B cell (primary cell): ENCODE measurements at regions not wholly inside any gene's neighbourhood (a gene's known extent, or its start where the extent isn't known, plus 50 kb on each side); places are given as distances from the start of the nearest gene placed in this dataset.

Source experiments
- ATAC-seq: fragments of 200-7000 bp; cut with Tn5 transposase; one replicate; pipeline ENCODE4 v1.10.0; 2021; ENCODE audit warnings: low read depth, mild to moderate bottlenecking, moderate number of reproducible peaks, moderate library complexity
- CTCF ChIA-PET: fragments of 350-600 bp; sonication (Branson Sonifier 250); formaldehyde crosslinking; loops from one replicate; lab custom pipeline; 2021; ENCODE audit warnings: antibody characterized with exemption, inconsistent platforms; lab: Charles Lee
- POLR2A ChIA-PET: fragments of 350-600 bp; sonication (Branson Sonifier 250); formaldehyde crosslinking; loops from one replicate; lab custom pipeline; 2021; ENCODE audit warnings: antibody characterized with exemption; lab: Charles Lee
- DNase-seq: peaks from one replicate; pipeline ENCODE4 v3.0.0; 2013
- H2AFZ ChIP-seq: 2 replicates; pipeline ENCODE4 v1.6.1; 2012; ENCODE audit warnings: mild to moderate bottlenecking, low read depth, low read length; ENCODE audit not compliant: insufficient read depth, poor library complexity, severe bottlenecking
- H3K27ac ChIP-seq, 2 donors: 1 replicate in 1 of 2; 2 replicates in 1 of 2; pipeline ENCODE4 v1.5.1; 2012 to 2013; ENCODE audit warnings: low read length in 2 of 2, mild to moderate bottlenecking in 2 of 2, moderate library complexity in 1 of 2
- H3K27me3 ChIP-seq, 4 experiments: fragments of 200-600 bp in 1 of 4; sonication (generic) in 1 of 4; replicated peaks in 1 of 4; 1 replicate in 2 of 4; 2 replicates in 2 of 4; pipeline versions ENCODE4 v1.6.1 to v1.7.0; 2013 to 2016; ENCODE audit warnings: low read length in 3 of 4, mild to moderate bottlenecking in 2 of 4, mixed read lengths in 1 of 4, moderate library complexity in 1 of 4; ENCODE audit not compliant: insufficient read depth in 4 of 4, control insufficient read depth in 3 of 4; ENCODE audit errors: control extremely low read depth in 1 of 4
- H3K36me3 ChIP-seq, 2 experiments: replicated peaks in 1 of 2; 1 replicate in 1 of 2; 2 replicates in 1 of 2; pipeline versions ENCODE4 v1.6.1 to v1.7.1; 2013; ENCODE audit warnings: low read length in 1 of 2; ENCODE audit not compliant: insufficient read depth in 2 of 2, control insufficient read depth in 1 of 2; ENCODE audit errors: control extremely low read depth in 1 of 2, extremely low read depth in 1 of 2
- H3K4me1 ChIP-seq, 2 donors: fragments of 200-600 bp in 1 of 2; sonication (generic) in 1 of 2; 1 replicate in 1 of 2; 2 replicates in 1 of 2; pipeline versions ENCODE4 v1.5.1 to v1.6.1; 2013 to 2017; ENCODE audit warnings: low read length in 2 of 2; ENCODE audit not compliant: control insufficient read depth in 2 of 2, insufficient read depth in 2 of 2
- H3K4me2 ChIP-seq: replicated peaks from 2 replicates; pipeline ENCODE3; 2012; ENCODE audit warnings: mild to moderate bottlenecking, low read depth, low read length; ENCODE audit not compliant: poor library complexity, severe bottlenecking
- H3K4me3 ChIP-seq, 5 experiments: fragments of 200-600 bp in 1 of 5; sonication (generic) in 1 of 5; 1 replicate in 3 of 5; 2 replicates in 2 of 5; pipeline versions ENCODE4 v1.5.1 to v1.7.0; 2011 to 2016; ENCODE audit warnings: low read length in 4 of 5, mild to moderate bottlenecking in 4 of 5, low read depth in 2 of 5, control low read depth in 1 of 5, moderate library complexity in 1 of 5; ENCODE audit not compliant: insufficient read depth in 1 of 5; ENCODE audit errors: control extremely low read depth in 1 of 5, extremely low read depth in 1 of 5
- H3K79me2 ChIP-seq: fragments of 200-600 bp; sonication (generic); one replicate; pipeline ENCODE4 v1.6.0; 2016; ENCODE audit warnings: low read length; ENCODE audit not compliant: control insufficient read depth, insufficient read depth
- H3K9ac ChIP-seq: fragments of 200-600 bp; sonication (generic); 2 replicates; pipeline ENCODE4 v1.6.1; 2017; ENCODE audit warnings: mild to moderate bottlenecking, low read length, moderate library complexity
- H3K9me3 ChIP-seq, 3 donors: one replicate each; pipeline versions ENCODE4 v1.6.1 to v1.7.1; 2013; ENCODE audit warnings: low read length in 2 of 3; ENCODE audit not compliant: control insufficient read depth in 2 of 3, insufficient read depth in 1 of 3; ENCODE audit errors: control extremely low read depth in 1 of 3
- H4K20me1 ChIP-seq: 2 replicates; pipeline ENCODE4 v1.6.0; 2012; ENCODE audit warnings: mild to moderate bottlenecking, low read length; ENCODE audit not compliant: insufficient read depth, control insufficient read depth, poor library complexity, severe bottlenecking
- H3K27ac Mint-ChIP-seq: one replicate; pipeline ENCODE4 v1.8.0; 2021; ENCODE audit warnings: mixed read lengths
- H3K27me3 Mint-ChIP-seq: one replicate; pipeline ENCODE4 v1.8.0; 2021; ENCODE audit warnings: mixed read lengths
- H3K4me1 Mint-ChIP-seq: one replicate; pipeline ENCODE4 v1.8.0; 2021; ENCODE audit warnings: mixed read lengths
- H3K4me3 Mint-ChIP-seq: one replicate; pipeline ENCODE4 v1.8.0; 2021; ENCODE audit warnings: mixed read lengths
- H3K9me3 Mint-ChIP-seq: one replicate; pipeline ENCODE4 v1.8.0; 2022; ENCODE audit warnings: mixed read lengths; ENCODE audit not compliant: insufficient read depth
- CTCF ChIP-seq: fragments of 200-600 bp; IDR thresholded peaks from one replicate; pipeline ENCODE4 v1.8.0; 2022; ENCODE audit warnings: antibody characterized with exemption, mild to moderate bottlenecking
- EZH2 ChIP-seq: IDR thresholded peaks from 2 replicates; pipeline ENCODE4 v1.6.1; 2012; ENCODE audit warnings: borderline replicate concordance, low read depth, mild to moderate bottlenecking, moderate library complexity, low read length; ENCODE audit not compliant: insufficient read depth, poor library complexity, severe bottlenecking
- WGBS: methylation state at CpG from one replicate; pipeline ENCODE4 v1.1.5; 2013; ENCODE audit warnings: missing lambda C conversion rate; ENCODE audit not compliant: insufficient coverage; 5-methylcytosine and 5-hydroxymethylcytosine counted together
- intact Hi-C: fragments of 100-400 bp; cut with micrococcal nuclease; formaldehyde crosslinking; loops from one replicate; pipeline ENCODE4 v1.10.0; 2022

GRCh38 chr21:22311741-22312462 is 1313.7 kb downstream of the NCAM2 start:
- Mint-ChIP-seq H3K4me1 (no peaks in the 10 kb centered on the region), H3K27me3 (no peaks in the 10 kb centered on the region), H3K27ac (no peak overlapping the region), H3K9me3 (peaks cover 7% of the 10 kb centered on the region), H3K4me3 (no peak overlapping the region)
- TF ChIP-seq CTCF (no peak), EZH2 (no peak)
- Histone ChIP-seq H2AFZ (no peak overlapping the region), H3K79me2 (no peaks in the 10 kb centered on the region), H3K36me3 (no peaks in the 10 kb centered on the region), H3K4me1 (no peaks in the 10 kb centered on the region), H3K4me3 (no peak overlapping the region), H4K20me1 (no peaks in the 10 kb centered on the region), H3K9me3 (peaks cover 0 to 1% (median 0%) of the 10 kb centered on the region in 3 donors), H3K9ac (no peak overlapping the region), H3K27me3 (no peaks in the 10 kb centered on the region), H3K27ac (no peak overlapping the region), H3K4me2 (no peak overlapping the region)
- POLR2A ChIA-PET, result no interaction called here
- 100% methylated on average over 1 of the region's 2 CpGs for WGBS
- intact Hi-C loops, result no loop called here
- CTCF ChIA-PET, result no interaction called here
- ATAC-seq, result no peak
- DNase-seq, result no peak

GRCh38 chr21:22314963-22315362 is 1316.8 kb downstream of the NCAM2 start:
- ChIA-PET CTCF (no interaction called here), POLR2A (no interaction called here)
- H3K4me2 ChIP-seq, result no peak overlapping the region
- no peaks in the 10 kb centered on the region for H3K79me2 ChIP-seq
- no CpG with 5 or more reads among the region's 1 CpG for WGBS
- intact Hi-C loops, result no loop called here
- no peak for DNase-seq
- no peaks in the 10 kb centered on the region for H3K27me3 Mint-ChIP-seq
- no peaks in the 10 kb centered on the region for H3K36me3 ChIP-seq
- H3K4me1 ChIP-seq, result no peaks in the 10 kb centered on the region
- no peaks in the 10 kb centered on the region for H3K27me3 ChIP-seq
- TF ChIP-seq EZH2 (no peak), CTCF (no peak)
- no peak overlapping the region for H3K4me3 ChIP-seq
- no peaks in the 10 kb centered on the region for H3K9me3 ChIP-seq
- H3K9ac ChIP-seq, result no peak overlapping the region
- peaks cover 7% of the 10 kb centered on the region for H3K9me3 Mint-ChIP-seq
- H3K4me1 Mint-ChIP-seq, result no peaks in the 10 kb centered on the region
- no peak overlapping the region for H2AFZ ChIP-seq
- ATAC-seq, result no peak
- H3K27ac ChIP-seq, result no peak overlapping the region
- no peak overlapping the region for H3K27ac Mint-ChIP-seq
- no peaks in the 10 kb centered on the region for H4K20me1 ChIP-seq
- H3K4me3 Mint-ChIP-seq, result no peak overlapping the region
